ENCODE measurements at regions not wholly inside any gene's neighbourhood (a gene's known extent, or its start where the extent isn't known, plus 50 kb on each side); places are given as distances from the start of the nearest gene placed in this dataset.
"Not testable (repeated sequence)": the region's sequence is repeated elsewhere in the genome, so short reads cannot be mapped to it uniquely, and the experiment has no call there.

DNA sequence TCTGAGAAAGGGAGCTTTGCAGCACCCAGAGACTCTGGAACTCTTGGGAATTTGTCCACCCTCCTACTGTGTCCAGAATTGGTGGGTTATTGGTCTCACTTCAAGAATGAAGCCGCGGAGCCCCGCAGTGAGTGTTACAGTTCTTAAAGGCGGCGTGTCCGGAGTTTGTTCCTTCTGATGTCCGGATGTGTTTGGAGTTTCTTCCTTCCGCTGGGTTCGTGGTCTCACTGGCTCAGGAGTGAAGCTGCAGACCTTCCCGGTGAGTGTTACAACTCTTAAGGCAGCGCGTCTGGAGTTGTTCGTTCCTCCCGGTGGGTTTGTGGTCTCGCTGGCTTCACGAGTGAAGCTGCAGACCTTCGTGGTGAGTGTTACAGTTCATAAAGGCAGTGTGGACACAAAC lies 824.7 kb downstream of the LRRTM4 start:
- H3K27ac ChIP-seq; DNase-seq; H3K4me1 ChIP-seq; H3K36me3 ChIP-seq; H3K27me3 ChIP-seq; H3K9me3 ChIP-seq; intact Hi-C loops (cut with DNase I; ENCODE audit: low total_unique reads); H3K4me3 ChIP-seq: not testable (repeated sequence)

GRCh38 chr2:76692908-76693307 lies 829.3 kb downstream of the LRRTM4 start:
- no peak for DNase-seq
- Histone ChIP-seq H3K27me3 (no peaks in the 10 kb centered on the region), H3K27ac (no peak overlapping the region), H3K36me3 (no peaks in the 10 kb centered on the region), H3K4me3 (no peak overlapping the region), H3K9me3 (no peaks in the 10 kb centered on the region), H3K4me1 (no peaks in the 10 kb centered on the region)
- TF ChIP-seq CTCF (IDR thresholded peaks at IDR 0.05) (no peak), POLR2A (IDR thresholded peaks at IDR 0.05) (no peak)
- intact Hi-C loops (cut with DNase I; ENCODE audit: low total_unique reads), result no loop called here

DNA sequence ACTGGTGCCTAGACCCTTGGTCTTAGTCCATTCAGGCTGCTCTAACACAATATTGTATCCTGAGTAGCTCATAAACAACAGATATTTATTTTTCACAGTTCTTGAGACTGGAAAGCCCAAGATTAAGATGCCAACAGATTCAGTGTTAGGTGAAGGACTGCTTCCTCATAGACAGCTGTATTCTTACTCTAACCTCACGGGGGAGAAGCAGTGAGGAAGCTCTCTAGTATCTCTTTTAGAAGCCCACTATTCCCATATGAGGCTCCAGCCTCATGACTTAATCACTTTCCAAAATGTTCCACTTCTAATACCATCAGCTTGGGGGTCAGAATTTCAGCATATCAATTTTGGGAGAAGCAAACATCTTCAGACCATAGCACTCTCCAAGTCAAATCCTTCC lies 833.4 kb downstream of the LRRTM4 start:
- no peak for TF ChIP-seq POLR2A (IDR thresholded peaks at IDR 0.05)
- TF ChIP-seq CTCF (IDR thresholded peaks at IDR 0.05), result no peak
- Histone ChIP-seq H3K27me3 (no peaks in the 10 kb centered on the region), H3K27ac (no peak overlapping the region)

GRCh38 chr2:76687923-76688322 lies 834.3 kb downstream of the LRRTM4 start:
- no peaks in the 10 kb centered on the region for H3K9me3 ChIP-seq
- H3K4me1 ChIP-seq, result no peaks in the 10 kb centered on the region
- H3K27ac ChIP-seq, result no peak overlapping the region
- H3K27me3 ChIP-seq, result no peaks in the 10 kb centered on the region
- DNase-seq, result no peak
- intact Hi-C loops (cut with DNase I; ENCODE audit: low total_unique reads), result no loop called here
- H3K4me3 ChIP-seq, result no peak overlapping the region
- TF ChIP-seq CTCF (IDR thresholded peaks at IDR 0.05), result no peak
- no peak for TF ChIP-seq POLR2A (IDR thresholded peaks at IDR 0.05)
- H3K36me3 ChIP-seq, result no peaks in the 10 kb centered on the region

More for the DNA sequence above, 833.4 kb downstream of the LRRTM4 start:
- no peak for DNase-seq
- no peak overlapping the region for H3K4me3 ChIP-seq
- H3K4me1 ChIP-seq, result no peaks in the 10 kb centered on the region
- H3K9me3 ChIP-seq, result no peaks in the 10 kb centered on the region
- intact Hi-C loops (cut with DNase I; ENCODE audit: low total_unique reads), result no loop called here
- no peaks in the 10 kb centered on the region for H3K36me3 ChIP-seq

DNA sequence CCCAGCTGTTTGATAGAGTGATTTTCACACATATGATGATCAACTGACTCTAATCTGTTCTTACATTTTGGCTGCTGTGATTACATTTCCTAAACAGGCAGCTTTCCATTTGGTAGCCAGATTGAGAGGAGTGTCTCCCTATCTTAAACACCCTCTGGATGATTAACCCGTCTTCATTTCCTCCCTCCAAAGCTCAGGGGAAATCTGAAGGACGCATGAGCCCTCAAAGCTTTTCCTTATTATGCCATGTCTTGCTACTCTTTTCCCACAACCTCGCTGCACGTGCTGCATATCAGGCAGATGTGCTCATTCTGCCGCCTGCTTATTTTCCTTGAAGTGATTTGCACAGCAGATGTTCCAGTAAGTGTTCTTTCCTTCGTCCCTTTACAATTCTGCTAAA lies 837.4 kb downstream of the LRRTM4 start:
- intact Hi-C loops (cut with DNase I; ENCODE audit: low total_unique reads), result no loop called here
- Histone ChIP-seq H3K4me1 (no peaks in the 10 kb centered on the region), H3K9me3 (no peaks in the 10 kb centered on the region), H3K4me3 (no peak overlapping the region), H3K27me3 (no peaks in the 10 kb centered on the region), H3K27ac (no peak overlapping the region), H3K36me3 (no peaks in the 10 kb centered on the region)
- DNase-seq, result no peak
- TF ChIP-seq CTCF (IDR thresholded peaks at IDR 0.05) (no peak), POLR2A (IDR thresholded peaks at IDR 0.05) (no peak)

GRCh38 chr2:76679025-76679396 lies 843.2 kb downstream of the LRRTM4 start:
- H3K27ac ChIP-seq, result no peak overlapping the region
- no peaks in the 10 kb centered on the region for H3K4me1 ChIP-seq
- no peak for DNase-seq
- no peaks in the 10 kb centered on the region for H3K9me3 ChIP-seq
- TF ChIP-seq CTCF (IDR thresholded peaks at IDR 0.05) (no peak), POLR2A (IDR thresholded peaks at IDR 0.05) (no peak)
- no peak overlapping the region for H3K4me3 ChIP-seq
- intact Hi-C loops (cut with DNase I; ENCODE audit: low total_unique reads), result no loop called here
- no peaks in the 10 kb centered on the region for H3K36me3 ChIP-seq
- H3K27me3 ChIP-seq, result no peaks in the 10 kb centered on the region

Data from uterus (tissue), 3 donors.